PFSK-1 (cell line): ENCODE measurements at regions not wholly inside any gene's neighbourhood (a gene's known extent, or its start where the extent isn't known, plus 50 kb on each side); places are given as distances from the start of the nearest gene placed in this dataset.

Source experiments
- REST ChIP-seq, 2 experiments: IDR thresholded peaks; 2 replicates each; pipeline versions ENCODE4 v1.6.1 to v1.8.0; 2011 to 2012; ENCODE audit warnings: low read depth in 2 of 2, low read length in 2 of 2, control low read depth in 1 of 2, inconsistent platforms in 1 of 2, mild to moderate bottlenecking in 1 of 2, moderate library complexity in 1 of 2; ENCODE audit not compliant: insufficient read depth in 1 of 2
- TAF1 ChIP-seq: IDR thresholded peaks from 2 replicates; pipeline ENCODE4 v1.6.1; 2012; ENCODE audit warnings: low read length, control low read depth, borderline replicate concordance; ENCODE audit not compliant: insufficient read depth

- TF ChIP-seq TAF1 (no peak), REST (IDR thresholded peaks at IDR 0.05; ENCODE audit: insufficient read depth in 1 of 2, low read depth in 2 of 2, low read length in 2 of 2) (no peak)
Observed at GRCh38 chr15:62750471-62750870, 292.1 kb upstream of the TPM1 start.
